Heart right ventricle (tissue), 16 donors: ENCODE measurements at regions not wholly inside any gene's neighbourhood (a gene's known extent, or its start where the extent isn't known, plus 50 kb on each side); places are given as distances from the start of the nearest gene placed in this dataset.
A peak's percentile ranks its signal among the peaks of the same experiment; 100 is the strongest.

Source experiments
- ATAC-seq, 8 donors: fragments of 200-7000 bp; cut with Tn5 transposase; one replicate each; pipeline ENCODE4 v1.9.1; 2020; ENCODE audit warnings: mild to moderate bottlenecking in 8 of 8, moderate library complexity in 8 of 8, moderate number of reproducible peaks in 1 of 8
- DNase-seq, 2 donors: peaks; one replicate each; pipeline ENCODE4 v3.0.0-alpha.2; 2020
- H3K27ac ChIP-seq, 10 donors: fragments of 200-600 bp; sonication (generic) in 2 of 10; one replicate each; pipeline versions ENCODE4 v1.5.0 to v1.8.0; 2020 to 2022; ENCODE audit warnings: mild to moderate bottlenecking in 3 of 10
- H3K27me3 ChIP-seq, 7 donors: fragments of 200-600 bp; one replicate each; pipeline ENCODE4 v1.8.0; 2021 to 2022; ENCODE audit warnings: mild to moderate bottlenecking in 2 of 7
- H3K36me3 ChIP-seq, 9 donors: fragments of 200-600 bp; sonication (generic) in 1 of 9; one replicate each; pipeline versions ENCODE4 v1.5.0 to v1.8.0; 2020 to 2022; ENCODE audit warnings: mild to moderate bottlenecking in 2 of 9
- H3K4me1 ChIP-seq, 9 donors: fragments of 200-600 bp; sonication (generic) in 1 of 9; one replicate each; pipeline versions ENCODE4 v1.5.0 to v1.8.0; 2020 to 2022; ENCODE audit warnings: mild to moderate bottlenecking in 4 of 9
- H3K4me3 ChIP-seq, 10 donors: fragments of 200-600 bp; sonication (generic) in 2 of 10; one replicate each; pipeline versions ENCODE4 v1.5.0 to v1.8.0; 2020 to 2022; ENCODE audit warnings: mild to moderate bottlenecking in 7 of 10, moderate library complexity in 2 of 10
- H3K9me3 ChIP-seq, 11 donors: fragments of 200-600 bp in 10 of 11; sonication (generic) in 2 of 11; one replicate each; pipeline versions ENCODE4 v1.5.0 to v1.8.0; 2013 to 2022; ENCODE audit warnings: mild to moderate bottlenecking in 2 of 11, control low read depth in 1 of 11, moderate library complexity in 1 of 11
- CTCF ChIP-seq, 9 donors: fragments of 200-600 bp; sonication (generic) in 2 of 9; IDR thresholded peaks; one replicate each; pipeline versions ENCODE4 v1.5.0 to v1.8.0; 2021 to 2022; ENCODE audit warnings: antibody characterized with exemption in 9 of 9, mild to moderate bottlenecking in 5 of 9, moderate library complexity in 1 of 9
- WGBS, 2 donors: extraction: QIAGEN DNeasy Blood & Tissue Kit; methylation state at CpG; one replicate each; pipeline ENCODE4 v1.1.7; 2013; ENCODE audit warnings: inconsistent platforms in 1 of 2; 5-methylcytosine and 5-hydroxymethylcytosine counted together
- intact Hi-C, 10 donors: fragments of 100-400 bp; cut with DNase I; formaldehyde crosslinking; loops; one replicate each; pipeline versions ENCODE4 v1.11.1 to v1.14.2; 2022
- donor health status: Arrhythmogenic right ventricular cardiomyopathy.
- donor health status: ischemic (EF 13 %, LVEDD 7.1; RV severe dilation, severe dysfunction).
- donor health status: healthy with polysubstance abuse.
- donor health status: DM: no; HTN: yes; CAD: no.
- donor health status: DM: no; HTN: no; CAD: no.
- donor health status: ischemic (EF 25% LVEDD 6.9; RV normal size, moderate dysfunction).
- donor health status: ischemic (EF 25% LVEDD 5.7; RV mildly dilated, moderate dysfunction).
- donor health status: healthy.
- donor health status: DM: yes; HTN: yes; CAD: no.
- donor health status: Ischemic cardiomyopathy.
- donor health status: ischemic (EF 35%, LVEDD 5.7; RV mildly dilated, moderate dysfunction).
- donor health status: nonischemic (EF 11% LVEDD 7.7; RV severe dilation, severe dysfunction).
- donor health status: DM: yes; HTN: yes; CAD: no.
- donor health status: PGD.
- donor health status: ischemic (EF 29% LVEDD 5.4; RV normal size, mild dysfunction).
- donor health status: nonischemic (EF 23%, LVEDD 6.1; RV moderate dilation, normal function).

GRCh38 chr5:168110384-168110783 is 181.1 kb upstream of the WWC1 start:
- 69 to 72% methylated on average over 5 of the region's 5 CpGs for WGBS, 2 donors
- no peaks in the 10 kb centered on the region for H3K9me3 ChIP-seq
- H3K27me3 ChIP-seq = no peaks in the 10 kb centered on the region
- no peak overlapping the region for H3K27ac ChIP-seq
- TF ChIP-seq CTCF (IDR thresholded peaks at IDR 0.05) = no peak
- peaks cover 0 to 12% (median 0%) of the 10 kb centered on the region in 9 donors for H3K4me1 ChIP-seq
- DNase-seq (no peak), ATAC-seq (no peak)
- intact Hi-C loops = loop anchor here in 5 of 10 donors (5.0 to 10.0 kb wide), 2 partner anchors 104 to 112 kb away; no protein-coding TSS in a partner anchor
- peaks cover 0 to 7% (median 0%) of the 10 kb centered on the region in 9 donors for H3K36me3 ChIP-seq
- no peak overlapping the region for H3K4me3 ChIP-seq

DNA sequence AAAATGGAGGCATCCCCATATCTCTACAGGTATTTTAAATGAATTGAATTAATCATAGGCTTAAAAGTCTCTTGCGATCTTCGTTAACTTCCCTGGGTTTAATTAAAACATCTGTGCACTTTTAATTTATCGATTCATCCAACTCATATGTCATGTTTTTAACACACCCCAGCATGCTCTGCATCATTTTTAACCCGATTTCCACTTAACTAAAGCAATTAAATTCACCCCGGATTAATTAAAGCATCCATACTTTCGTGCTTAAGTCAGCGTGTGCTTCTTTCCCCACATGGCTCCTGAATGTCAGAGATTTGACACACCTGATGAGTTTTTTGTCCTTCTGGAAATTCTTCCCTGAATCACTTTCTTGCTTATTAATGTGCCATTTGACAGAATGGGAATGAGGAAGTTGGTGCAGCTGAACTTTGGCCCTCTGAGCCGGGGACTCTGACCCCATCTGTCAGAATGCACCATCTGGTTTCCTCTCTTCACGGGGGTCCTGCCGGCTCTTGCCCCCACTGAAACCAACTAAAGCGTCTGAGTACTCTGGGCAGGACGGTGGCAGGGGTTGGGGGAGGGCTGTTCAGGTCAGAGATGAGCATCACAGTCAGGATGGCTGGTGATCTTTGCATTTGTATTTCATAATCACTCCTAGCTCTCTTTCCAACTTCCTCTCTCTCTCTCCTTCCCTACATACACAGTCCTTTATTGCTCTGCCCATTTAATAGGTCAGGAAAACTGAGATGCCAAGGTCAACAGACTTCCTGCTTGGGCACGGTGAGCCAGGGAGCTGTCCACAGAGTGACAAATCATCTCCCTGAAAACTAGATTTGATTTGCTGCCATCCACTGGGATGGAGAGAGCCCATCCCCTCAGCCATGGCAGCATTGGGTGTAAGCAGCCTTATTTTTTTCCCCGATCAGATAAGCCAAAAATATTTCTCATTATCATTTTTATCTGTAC is 180.3 kb upstream of the WWC1 start:
- Histone ChIP-seq H3K27ac (no peak overlapping the region), H3K4me1 (peaks cover 0 to 4% (median 0%) of the 10 kb centered on the region in 9 donors), H3K9me3 (no peaks in the 10 kb centered on the region), H3K36me3 (peaks cover 0 to 7% (median 0%) of the 10 kb centered on the region in 9 donors), H3K4me3 (no peak overlapping the region), H3K27me3 (no peaks in the 10 kb centered on the region)
- intact Hi-C loops = loop anchor here in 5 of 10 donors (5.0 to 10.0 kb wide), 2 partner anchors 104 to 111 kb away; no protein-coding TSS in a partner anchor
- DNase-seq = no peak
- no peak for ATAC-seq
- no peak for TF ChIP-seq CTCF (IDR thresholded peaks at IDR 0.05)
- WGBS, 2 donors = 68 to 72% methylated on average over 14 of the region's 14 CpGs

- WGBS, 2 donors = 80 to 83% methylated on average over 6 of the region's 6 CpGs
- peaks cover 0 to 11% (median 0%) of the 10 kb centered on the region in 9 donors for H3K36me3 ChIP-seq
- peak in 8 of 9 donors; percentile 28 to 71 (median 56) for TF ChIP-seq CTCF (IDR thresholded peaks at IDR 0.05)
- H3K27ac ChIP-seq = no peak overlapping the region
- peak in 7 of 8 donors; percentile 52 to 84 (median 73) for ATAC-seq
- no peaks in the 10 kb centered on the region for H3K27me3 ChIP-seq
- no peaks in the 10 kb centered on the region for H3K4me1 ChIP-seq
- intact Hi-C loops = loop anchor here in 6 of 10 donors (5.0 to 10.0 kb wide), 2 partner anchors 100 to 108 kb away; no protein-coding TSS in a partner anchor
- peak; percentile 21 to 28 for DNase-seq
- H3K4me3 ChIP-seq = no peak overlapping the region
- H3K9me3 ChIP-seq = no peaks in the 10 kb centered on the region
Observed at GRCh38 chr5:168114444-168115017, 176.9 kb upstream of the WWC1 start.

DNA sequence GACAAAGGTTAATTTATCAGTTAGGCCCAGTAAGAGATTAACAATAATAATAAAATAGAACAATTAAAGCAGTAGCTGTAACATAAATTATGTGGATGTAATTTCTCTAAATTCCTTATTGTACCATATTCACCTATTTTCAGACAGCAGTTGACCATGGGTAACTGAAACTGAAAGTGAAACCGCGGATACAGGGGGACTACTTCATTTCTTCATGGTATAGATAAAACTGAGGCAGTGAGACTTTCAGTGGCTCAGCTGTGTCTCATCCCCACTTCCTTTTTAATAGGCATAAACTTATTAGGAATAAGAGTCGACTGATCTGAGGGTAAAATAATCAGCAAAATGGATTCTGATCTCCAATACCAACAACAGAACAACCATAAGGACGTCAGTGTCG is 174.0 kb upstream of the WWC1 start:
- intact Hi-C loops = loop anchor here in 4 of 10 donors (5.0 to 10.0 kb wide), 2 partner anchors 97 to 105 kb away; no protein-coding TSS in a partner anchor
- Histone ChIP-seq H3K27ac (no peak overlapping the region), H3K4me1 (peaks cover 0 to 9% (median 4%) of the 10 kb centered on the region in 9 donors), H3K36me3 (peaks cover 0 to 5% (median 0%) of the 10 kb centered on the region in 9 donors), H3K27me3 (no peaks in the 10 kb centered on the region), H3K9me3 (no peaks in the 10 kb centered on the region), H3K4me3 (no peak overlapping the region)
- TF ChIP-seq CTCF (IDR thresholded peaks at IDR 0.05) = no peak
- ATAC-seq (no peak), DNase-seq (no peak)
- WGBS, 2 donors = 87 to 90% methylated on average over 5 of the region's 5 CpGs
